Lower leg skin (tissue), 3 donors: ENCODE measurements at regions not wholly inside any gene's neighbourhood (a gene's known extent, or its start where the extent isn't known, plus 50 kb on each side); places are given as distances from the start of the nearest gene placed in this dataset.

Experiments
- POLR2A ChIP-seq, 2 donors: fragments of 450-650 bp; IDR thresholded peaks; one replicate each; pipeline ENCODE4 v1.6.1; 2016 to 2017; ENCODE audit warnings: antibody characterized with exemption in 2 of 2, mild to moderate bottlenecking in 1 of 2, moderate library complexity in 1 of 2
- TF ChIP-seq, protein P1 (sequence below), 3 donors: fragments of 450-650 bp; IDR thresholded peaks; one replicate each; pipeline ENCODE4 v1.5.1; 2016; ENCODE audit warnings: antibody characterized with exemption in 3 of 3, mild to moderate bottlenecking in 3 of 3, moderate library complexity in 2 of 3

DNA sequence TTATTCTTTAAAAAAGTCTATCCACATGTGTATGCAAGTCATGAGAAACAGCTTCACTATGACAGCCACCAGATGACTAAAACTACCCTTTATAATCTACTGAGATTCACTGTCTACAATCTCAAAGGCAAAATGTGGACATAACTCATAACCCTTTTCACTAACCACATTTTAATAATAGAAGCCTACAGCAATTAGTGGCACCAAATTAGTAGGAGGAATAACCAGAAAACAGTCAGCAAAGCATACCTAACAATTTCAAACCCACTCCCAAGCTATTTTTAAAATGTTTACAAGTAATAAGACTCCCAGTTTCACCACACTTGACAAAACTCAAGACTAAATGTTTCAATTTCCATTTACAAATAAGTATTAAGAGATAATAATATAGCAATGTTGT lies 442.9 kb downstream of the PTPRC start:
- TF ChIP-seq, protein P1, sequence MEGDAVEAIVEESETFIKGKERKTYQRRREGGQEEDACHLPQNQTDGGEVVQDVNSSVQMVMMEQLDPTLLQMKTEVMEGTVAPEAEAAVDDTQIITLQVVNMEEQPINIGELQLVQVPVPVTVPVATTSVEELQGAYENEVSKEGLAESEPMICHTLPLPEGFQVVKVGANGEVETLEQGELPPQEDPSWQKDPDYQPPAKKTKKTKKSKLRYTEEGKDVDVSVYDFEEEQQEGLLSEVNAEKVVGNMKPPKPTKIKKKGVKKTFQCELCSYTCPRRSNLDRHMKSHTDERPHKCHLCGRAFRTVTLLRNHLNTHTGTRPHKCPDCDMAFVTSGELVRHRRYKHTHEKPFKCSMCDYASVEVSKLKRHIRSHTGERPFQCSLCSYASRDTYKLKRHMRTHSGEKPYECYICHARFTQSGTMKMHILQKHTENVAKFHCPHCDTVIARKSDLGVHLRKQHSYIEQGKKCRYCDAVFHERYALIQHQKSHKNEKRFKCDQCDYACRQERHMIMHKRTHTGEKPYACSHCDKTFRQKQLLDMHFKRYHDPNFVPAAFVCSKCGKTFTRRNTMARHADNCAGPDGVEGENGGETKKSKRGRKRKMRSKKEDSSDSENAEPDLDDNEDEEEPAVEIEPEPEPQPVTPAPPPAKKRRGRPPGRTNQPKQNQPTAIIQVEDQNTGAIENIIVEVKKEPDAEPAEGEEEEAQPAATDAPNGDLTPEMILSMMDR (IDR thresholded peaks at IDR 0.05), result no peak
- TF ChIP-seq POLR2A (IDR thresholded peaks at IDR 0.05), result no peak
